Left cardiac atrium (tissue), 4 donors: ENCODE measurements at regions not wholly inside any gene's neighbourhood (a gene's known extent, or its start where the extent isn't known, plus 50 kb on each side); places are given as distances from the start of the nearest gene placed in this dataset.
A peak's percentile ranks its signal among the peaks of the same experiment; 100 is the strongest.

Experiments
- ATAC-seq, 2 donors: fragments of 200-7000 bp; cut with Tn5 transposase; one replicate each; pipeline ENCODE4 v1.9.1; 2020; ENCODE audit warnings: mild to moderate bottlenecking in 2 of 2, moderate library complexity in 2 of 2
- DNase-seq: peaks from one replicate; pipeline ENCODE4 v3.0.0-alpha.2; 2020
- intact Hi-C, 2 donors: fragments of 100-400 bp; cut with DNase I; formaldehyde crosslinking; loops; one replicate each; pipeline versions ENCODE4 v1.14.1 to v1.15.1; 2022 to 2023
- donor health status: DM: no; HTN: yes; CAD: no.
- donor health status: DM: no; HTN: yes; CAD: no; lungs with severe emphysema.
- donor health status: DM: yes; HTN: yes; CAD: no.
- donor health status: Dilated cardiomyopathy.

DNA sequence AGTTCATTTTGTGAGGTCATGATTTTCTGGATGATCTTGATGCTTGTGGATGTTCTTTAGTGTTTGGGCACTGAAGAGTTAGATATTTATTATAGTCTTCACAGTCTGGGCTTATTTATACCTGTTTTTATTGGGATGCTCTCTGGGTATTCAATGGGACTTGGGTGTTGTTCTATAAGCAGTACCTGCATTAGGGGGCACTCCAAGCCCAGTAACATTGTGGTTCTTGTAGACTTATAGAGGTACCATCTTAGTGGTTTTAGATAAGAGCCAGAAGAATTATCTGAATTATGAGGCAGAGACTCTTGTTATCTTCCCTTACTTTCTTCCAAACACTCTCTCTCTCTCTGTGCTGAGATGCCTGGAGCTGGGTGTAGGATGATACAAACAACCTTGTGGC, 470.0 kb downstream of the PIK3C3 start:
- DNase-seq (no peak), ATAC-seq (no peak)
- intact Hi-C loops, result no loop called here

DNA sequence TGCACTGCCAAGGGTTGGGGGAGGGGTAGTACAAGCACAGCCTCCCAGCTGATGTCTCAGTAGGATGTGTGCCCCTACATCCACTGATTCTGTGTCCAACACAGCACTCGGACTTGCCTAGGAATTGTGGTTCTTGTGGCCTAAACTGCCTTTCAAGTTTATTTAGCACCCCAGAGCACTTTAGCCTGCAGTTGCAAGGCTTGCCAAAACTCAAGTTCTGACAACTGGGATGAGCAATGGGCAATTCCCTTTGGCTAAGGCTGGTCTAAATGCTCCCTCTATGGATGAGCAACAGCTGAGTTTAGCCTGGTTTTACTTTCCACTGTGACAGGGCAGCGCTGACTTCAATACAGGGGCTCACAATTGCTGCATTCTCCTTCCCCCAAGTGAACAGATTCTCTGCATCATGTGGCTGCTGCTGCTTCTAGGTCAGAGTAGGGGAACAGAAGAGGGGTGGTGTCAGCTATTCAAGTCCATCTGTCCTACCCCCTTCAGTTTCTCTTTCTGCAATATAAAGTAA, 471.5 kb downstream of the PIK3C3 start:
- DNase-seq (no peak), ATAC-seq (no peak)
- intact Hi-C loops, result no loop called here

DNA sequence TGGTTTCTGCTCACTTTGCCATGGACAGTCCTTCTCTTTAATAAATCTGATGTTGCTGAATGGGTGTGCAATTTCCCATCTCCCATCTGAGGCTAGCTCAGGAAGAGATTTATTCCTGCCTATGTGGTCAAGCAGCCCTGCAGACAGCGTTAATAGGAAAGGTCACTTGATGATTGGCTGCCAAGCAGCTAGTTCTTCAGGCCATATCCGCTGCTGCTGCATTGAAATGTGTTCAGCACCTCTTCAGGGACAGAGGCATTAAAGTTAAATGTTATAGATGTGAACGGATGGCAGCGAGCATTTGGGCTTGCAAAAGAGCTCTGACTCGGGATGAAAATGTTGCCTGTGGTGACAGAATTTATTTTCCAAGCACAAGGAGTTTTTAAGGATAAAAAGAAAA, 474.2 kb downstream of the PIK3C3 start:
- intact Hi-C loops, result no loop called here
- DNase-seq (no peak), ATAC-seq (no peak)

DNA sequence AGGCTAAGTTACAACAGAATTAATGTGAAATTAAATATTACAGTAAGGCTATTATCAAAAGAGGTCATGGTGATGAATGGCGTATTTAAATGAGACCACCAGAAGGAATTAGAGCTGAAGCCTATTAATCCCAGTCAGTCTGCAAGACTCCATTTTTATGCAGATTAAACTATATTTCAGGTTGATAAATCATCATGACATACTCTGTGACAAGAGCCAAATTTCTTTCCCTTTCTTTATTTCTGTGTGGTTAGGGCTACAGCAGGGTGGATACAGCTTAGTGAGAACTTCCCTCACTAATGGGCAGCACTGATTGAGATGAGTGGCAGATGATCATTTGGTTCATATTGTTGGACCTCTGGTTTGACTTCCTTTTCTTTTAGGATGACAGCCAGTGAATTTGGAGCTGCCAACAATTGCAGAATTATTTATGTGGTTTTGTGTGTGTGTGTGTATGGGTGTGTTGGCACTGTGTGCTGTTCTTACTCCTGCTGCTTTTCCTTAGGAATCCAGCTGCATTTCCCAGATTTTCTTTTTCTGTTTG, 481.3 kb downstream of the PIK3C3 start:
- no peak for DNase-seq
- intact Hi-C loops, result no loop called here
- no peak for ATAC-seq

DNA sequence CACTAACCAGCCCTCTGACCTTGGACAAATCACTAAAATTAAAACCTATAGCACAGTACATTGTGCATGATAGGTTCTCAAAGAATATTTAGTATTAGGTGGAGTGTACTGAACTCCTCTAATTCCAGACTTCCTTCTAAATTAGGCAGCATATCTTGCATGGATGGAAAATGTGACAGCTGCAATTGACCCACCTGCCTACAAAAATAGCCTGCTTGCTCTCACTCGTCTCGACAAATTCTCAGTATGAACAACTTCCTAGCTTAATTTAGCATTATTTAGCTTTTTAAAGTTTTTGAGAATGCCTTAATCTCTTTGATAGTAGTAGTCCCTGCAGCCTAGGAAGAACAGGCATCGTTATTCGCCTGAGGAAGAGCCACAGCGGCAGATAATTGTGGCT, 482.0 kb downstream of the PIK3C3 start:
- intact Hi-C loops, result no loop called here
- DNase-seq (no peak), ATAC-seq (no peak)

DNA sequence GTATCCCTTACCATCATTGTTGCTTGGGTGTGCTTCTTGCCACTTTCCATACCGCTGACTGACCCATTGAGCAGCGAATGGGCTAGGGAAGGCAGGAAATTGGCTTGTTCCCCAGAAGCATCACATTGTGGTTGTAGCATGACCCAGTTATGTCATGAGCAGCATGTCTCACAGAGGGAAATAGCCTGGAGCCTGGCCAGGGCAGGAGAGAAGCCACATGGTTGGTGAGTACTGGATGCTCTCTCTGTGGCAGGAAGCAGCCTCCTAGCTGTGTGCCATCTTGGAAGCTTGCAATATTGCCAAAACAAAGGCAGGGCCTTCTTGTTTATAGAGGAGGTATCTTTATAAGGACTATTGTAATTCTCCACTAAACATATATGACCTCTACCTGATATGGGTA, 482.6 kb downstream of the PIK3C3 start:
- intact Hi-C loops, result no loop called here
- DNase-seq, result no peak
- peak in 1 of 2 donors; percentile 41 for ATAC-seq

DNA sequence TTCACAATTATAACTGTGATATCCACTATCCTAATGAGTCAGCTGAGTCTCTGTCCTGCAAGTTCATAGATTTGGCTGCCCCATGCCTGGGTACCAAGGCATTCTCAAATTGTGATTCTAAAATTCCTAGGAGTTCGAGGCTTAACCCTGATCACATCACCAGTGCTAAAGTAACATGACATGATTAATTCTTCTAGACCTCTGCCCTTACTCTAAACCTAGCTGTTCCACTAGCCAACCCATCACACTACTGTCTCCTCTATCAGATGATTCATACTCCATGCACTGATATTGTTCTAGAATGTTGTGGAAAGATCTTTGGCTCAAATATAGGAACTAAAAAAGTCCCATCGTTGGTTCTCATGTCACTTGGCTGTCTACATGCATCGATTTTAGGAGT, 487.6 kb downstream of the PIK3C3 start:
- intact Hi-C loops, result no loop called here
- no peak for DNase-seq
- no peak for ATAC-seq

DNA sequence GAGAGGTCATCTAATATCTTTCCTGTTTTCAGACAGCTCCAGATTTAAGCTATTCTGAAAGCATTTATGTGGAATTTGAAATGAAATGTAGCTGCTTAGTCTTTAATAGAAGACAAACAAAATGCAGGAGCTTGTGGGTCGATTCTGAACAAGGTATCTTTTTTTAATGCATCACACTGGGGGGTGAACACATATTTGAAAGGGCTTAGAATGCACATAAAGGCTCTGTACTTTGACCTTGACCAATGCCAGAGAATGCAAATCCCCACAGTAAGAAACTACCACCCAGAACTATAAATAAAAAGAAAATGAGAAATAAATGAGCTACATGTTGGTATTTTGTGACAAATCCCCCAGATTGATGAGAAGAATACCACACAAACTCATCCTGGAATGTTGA, 489.3 kb downstream of the PIK3C3 start:
- DNase-seq (no peak), ATAC-seq (no peak)
- intact Hi-C loops, result no loop called here

DNA sequence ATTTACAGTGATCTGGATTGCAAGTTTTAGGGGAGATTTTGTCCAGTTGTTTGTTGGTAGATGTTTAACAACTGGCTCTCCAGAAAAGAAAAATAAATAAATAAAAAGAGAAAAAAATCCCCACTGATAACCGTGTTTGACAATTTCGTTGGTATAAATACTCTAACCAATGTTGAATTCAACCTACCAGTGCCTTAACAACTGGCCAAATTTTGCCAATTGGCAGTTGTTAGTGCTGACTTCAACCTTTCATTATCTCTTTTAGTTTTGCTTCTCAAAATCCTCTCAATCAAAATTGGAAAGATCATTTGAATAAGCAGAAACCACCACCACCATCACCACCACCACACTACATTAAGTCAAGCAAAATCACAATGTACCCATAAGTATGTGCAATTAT, 490.3 kb downstream of the PIK3C3 start:
- DNase-seq (no peak), ATAC-seq (no peak)
- intact Hi-C loops, result no loop called here

DNA sequence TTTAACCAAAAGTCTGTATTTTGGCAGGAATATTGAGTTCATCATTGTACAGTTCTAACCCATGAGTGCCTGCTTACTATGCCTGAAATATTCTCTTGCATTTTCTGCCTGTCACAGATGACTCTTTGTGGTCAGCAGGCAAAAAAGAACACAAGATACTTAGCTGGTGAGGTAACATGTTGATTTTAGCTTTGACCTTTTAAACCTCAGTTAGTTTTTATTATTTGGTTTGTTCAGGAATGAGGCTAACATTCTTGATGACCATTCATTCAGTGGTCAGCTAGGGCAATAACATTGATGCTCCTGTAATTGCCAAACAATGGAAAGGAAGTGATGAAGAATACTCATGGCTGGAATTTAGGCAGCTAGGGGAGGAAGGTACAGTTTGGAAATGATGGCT, 491.2 kb downstream of the PIK3C3 start:
- ATAC-seq, result peak in 1 of 2 donors; percentile 35

DNA sequence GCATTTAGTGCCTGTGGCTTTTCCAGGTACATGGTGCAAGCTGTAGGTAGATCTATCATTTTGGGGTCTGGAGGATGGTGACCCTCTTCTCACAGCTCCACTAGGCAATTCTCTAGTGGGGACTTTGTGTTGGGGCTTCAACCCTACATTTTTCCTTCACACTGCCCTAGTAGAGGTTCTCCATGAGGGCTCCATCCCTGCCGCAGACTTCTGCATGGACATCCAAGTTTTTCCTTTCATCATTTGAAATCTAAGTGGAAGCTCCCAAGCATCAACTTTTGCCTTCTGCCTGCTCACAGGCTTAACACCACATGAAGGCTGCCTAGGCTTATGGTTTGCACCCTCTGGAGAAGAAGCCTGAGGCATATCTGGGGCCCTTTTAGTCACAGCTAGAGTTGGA, 492.7 kb downstream of the PIK3C3 start:
- intact Hi-C loops, result no loop called here
- ATAC-seq (no peak), DNase-seq (no peak)

More for the DNA sequence above, 491.2 kb downstream of the PIK3C3 start:
- intact Hi-C loops, result no loop called here
- no peak for DNase-seq

DNA sequence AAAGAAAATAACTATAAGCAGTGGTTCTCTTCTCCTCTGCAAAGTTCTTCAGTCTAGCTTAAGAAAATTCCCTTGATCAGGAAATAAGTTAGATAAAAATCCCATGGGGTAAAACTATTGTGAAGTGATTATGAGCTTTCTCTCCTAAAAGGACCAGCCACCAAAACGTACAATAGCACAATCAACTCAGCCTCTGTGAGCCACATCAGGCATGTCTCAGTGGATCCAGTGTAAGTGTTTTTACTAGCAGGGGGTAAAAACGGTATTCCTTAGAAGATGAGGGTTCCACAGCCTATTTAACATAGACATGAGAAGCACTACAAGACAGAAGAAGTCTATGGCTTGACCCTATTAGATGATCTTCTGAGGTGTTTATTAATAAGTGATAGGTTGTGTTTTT, 503.2 kb downstream of the PIK3C3 start:
- intact Hi-C loops, result no loop called here
- DNase-seq (no peak), ATAC-seq (no peak)

DNA sequence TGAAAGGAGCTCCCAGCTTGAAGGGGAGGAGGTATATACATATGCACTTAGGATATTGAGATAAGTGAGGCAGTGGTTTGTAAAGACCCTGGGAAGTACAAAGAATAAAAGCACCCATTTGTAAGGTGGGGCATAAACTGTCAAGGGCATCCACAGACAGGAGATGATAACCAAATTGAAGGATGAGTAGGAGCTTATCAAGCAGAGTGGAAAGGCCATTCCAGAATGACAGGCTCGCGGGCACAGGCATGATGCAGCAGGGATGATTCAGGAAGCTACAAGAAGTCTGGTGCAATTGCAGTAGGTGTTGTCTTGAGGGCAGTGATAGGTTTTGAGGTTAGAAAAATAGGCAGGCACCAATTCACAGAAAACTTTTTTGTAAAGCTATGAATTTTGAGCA, 504.8 kb downstream of the PIK3C3 start:
- DNase-seq (no peak), ATAC-seq (peak in 1 of 2 donors; percentile 92)
- intact Hi-C loops, result no loop called here

DNA sequence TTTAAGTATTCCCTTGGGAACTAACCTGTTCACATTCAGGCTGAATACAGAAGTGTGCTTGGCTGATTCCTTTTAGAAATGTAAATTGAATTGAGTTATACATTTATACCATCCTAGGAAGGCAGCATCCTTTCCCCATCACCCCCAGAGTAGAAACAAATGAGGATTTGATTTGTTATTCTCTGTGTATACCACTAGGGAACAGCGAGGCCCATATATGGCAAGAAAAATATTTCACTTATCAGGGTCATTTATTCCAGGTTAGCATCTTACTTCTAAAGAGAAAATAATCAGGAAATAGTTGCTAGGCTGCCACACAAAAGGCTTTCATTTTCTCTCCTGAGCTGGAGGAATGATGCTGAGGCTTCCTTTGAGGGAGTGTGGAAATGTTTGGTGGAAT, 516.9 kb downstream of the PIK3C3 start:
- intact Hi-C loops, result no loop called here
- no peak for ATAC-seq
- DNase-seq, result no peak

DNA sequence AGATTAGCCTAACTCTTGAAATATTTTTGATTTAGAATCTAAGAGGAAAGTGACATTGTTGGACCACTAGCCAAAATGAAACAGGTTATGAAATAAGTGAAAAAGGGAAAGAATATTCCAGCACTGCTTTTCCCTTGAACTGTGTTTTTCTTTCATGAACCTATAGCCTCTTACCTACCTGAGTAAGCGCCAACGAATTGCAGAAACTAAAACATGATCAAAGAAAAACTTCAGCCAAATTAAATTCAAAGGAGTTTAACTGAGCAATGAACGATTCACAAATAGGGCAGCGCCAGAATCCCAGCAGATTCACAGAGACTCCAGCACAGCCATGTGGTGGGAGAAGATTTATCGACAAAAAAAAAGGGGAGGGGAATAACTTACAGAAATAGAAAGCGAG, 518.6 kb downstream of the PIK3C3 start:
- intact Hi-C loops, result no loop called here

DNA sequence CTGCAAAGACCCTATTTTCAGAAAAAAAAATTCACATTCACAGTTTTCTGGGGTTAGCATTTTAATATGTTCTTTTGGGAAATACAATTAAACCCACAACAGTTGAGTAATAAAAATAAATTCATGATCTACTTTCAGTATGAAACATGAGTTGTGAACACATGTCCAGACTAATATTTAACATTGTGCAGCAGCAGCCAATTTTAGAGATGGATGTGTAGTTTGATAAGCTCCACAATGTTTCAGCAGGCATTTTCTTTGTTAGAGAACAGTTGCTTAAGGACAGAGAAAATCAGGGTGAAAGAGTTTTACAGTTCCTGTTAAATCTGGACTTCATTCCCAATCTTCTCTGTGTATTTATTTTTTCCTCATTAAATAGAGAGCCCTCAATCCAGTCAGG, 519.5 kb downstream of the PIK3C3 start:
- ATAC-seq, result no peak
- DNase-seq, result no peak
- intact Hi-C loops, result no loop called here

More for the DNA sequence above, 518.6 kb downstream of the PIK3C3 start:
- DNase-seq, result no peak
- no peak for ATAC-seq

DNA sequence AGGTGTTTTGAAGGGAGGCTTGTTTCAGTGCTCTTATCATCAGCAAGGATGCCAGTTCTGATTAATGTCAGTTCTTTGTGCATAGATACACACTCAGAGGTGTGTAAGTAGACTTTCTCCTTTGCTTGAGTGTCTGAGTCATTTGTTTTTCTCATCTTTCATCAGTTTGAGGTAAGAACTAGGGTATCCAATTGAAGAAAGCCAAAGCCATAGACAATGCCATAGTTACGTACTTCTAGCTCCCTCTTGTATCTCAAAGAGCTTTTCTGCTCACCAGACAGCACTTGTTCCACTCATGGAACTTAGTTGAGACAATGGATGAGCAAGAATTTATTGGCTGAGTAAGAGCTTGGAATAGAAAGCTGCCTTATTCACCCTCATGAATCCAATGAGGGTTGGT, 520.1 kb downstream of the PIK3C3 start:
- no peak for ATAC-seq
- intact Hi-C loops, result no loop called here
- no peak for DNase-seq

DNA sequence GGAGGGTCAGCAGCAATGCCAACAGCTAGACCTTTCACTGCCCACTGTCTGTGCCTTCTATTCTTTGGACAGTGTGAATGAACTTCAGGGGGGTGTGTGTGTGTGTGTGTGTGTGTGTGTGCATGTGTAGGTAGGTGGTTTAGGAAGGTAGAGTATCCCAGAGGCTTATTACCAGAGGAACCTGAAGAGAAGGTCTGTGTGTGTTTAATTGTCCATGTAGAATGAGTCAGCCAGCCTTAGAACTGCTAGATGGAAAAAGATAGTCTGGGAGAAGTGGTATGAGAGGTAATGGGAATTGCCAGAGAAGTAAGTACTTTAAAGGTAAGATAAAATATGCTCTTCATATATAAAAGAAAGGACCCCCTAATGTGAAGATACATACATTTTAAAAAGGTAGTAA, 522.2 kb downstream of the PIK3C3 start:
- no peak for ATAC-seq
- intact Hi-C loops, result no loop called here

DNA sequence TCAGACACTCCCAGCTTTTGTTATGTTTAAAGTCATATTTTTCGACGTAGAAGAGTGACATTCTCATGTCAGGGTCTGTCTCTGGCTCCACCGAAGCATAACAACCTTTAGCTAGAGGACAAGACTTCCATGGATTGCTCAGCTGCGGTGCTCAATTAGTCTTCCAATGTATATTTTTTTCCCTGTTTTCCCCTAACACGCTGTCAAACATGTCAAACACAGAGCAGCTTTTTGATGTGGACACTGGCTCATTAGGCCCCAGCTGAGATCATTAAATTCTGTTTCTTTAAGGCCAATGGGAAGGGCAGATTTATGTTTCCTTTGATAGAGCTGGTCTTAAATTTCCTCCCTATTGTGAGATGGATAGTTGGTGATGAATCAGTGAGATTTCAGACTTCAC, 525.4 kb downstream of the PIK3C3 start:
- intact Hi-C loops, result no loop called here
- DNase-seq, result no peak
- ATAC-seq, result no peak

More for the DNA sequence above, 522.2 kb downstream of the PIK3C3 start:
- DNase-seq, result no peak

DNA sequence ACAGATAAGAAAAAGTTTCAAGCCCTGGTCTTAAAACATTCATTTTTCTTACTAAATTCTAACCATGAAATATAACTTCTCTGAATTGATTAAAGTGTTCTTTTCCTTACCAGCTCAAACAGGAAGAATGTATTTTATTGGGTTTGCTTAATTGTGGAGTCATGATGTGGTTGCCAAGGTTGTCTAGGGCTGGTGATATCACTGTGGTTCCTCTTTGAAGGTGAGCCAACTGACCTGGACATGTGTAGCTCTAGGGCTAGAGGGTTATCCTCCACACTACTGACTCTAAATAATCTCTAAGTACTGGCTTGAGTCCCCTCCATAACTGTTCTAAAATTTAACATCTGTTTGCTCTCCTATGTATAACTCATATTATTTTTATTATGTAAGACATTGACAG, 529.6 kb downstream of the PIK3C3 start:
- DNase-seq, result no peak
- intact Hi-C loops, result no loop called here

DNA sequence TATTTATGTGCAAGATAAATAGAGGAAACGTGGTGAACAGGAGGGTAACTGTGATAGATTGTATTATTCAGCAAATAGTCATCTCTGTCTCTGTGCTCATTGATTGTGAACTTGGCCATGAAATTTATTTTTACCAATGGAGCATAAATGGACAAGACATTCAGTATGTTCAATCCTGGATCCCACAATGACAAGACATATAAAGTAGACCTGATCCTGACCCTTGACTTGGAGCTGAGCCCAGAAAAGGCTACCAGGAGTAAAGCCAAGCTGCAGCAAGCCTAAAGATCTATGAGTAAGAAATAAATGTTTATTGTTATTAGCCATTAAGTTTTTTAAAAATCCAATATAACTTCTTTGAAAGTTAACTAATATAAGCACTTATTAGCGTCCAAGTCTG, 531.2 kb downstream of the PIK3C3 start:
- intact Hi-C loops, result no loop called here
- DNase-seq (no peak), ATAC-seq (no peak)

More for the DNA sequence above, 529.6 kb downstream of the PIK3C3 start:
- no peak for ATAC-seq
